ENCODE measurements at regions not wholly inside any gene's neighbourhood (a gene's known extent, or its start where the extent isn't known, plus 50 kb on each side); places are given as distances from the start of the nearest gene placed in this dataset.

GRCh38 chr1:40923511-40924020 lies 55.9 kb upstream of the CTPS1 start:
- FAIRE-seq, result no peak
- Histone ChIP-seq H4K91ac (replicated peaks; ENCODE audit: insufficient read length, low read length) (no peak overlapping the region), H2BK5ac (ENCODE audit: low read depth, low read length) (no peak overlapping the region), H4K8ac (ENCODE audit: extremely low read depth, insufficient read depth, low read length) (no peak overlapping the region), H2AFZ (ENCODE audit: low read length) (peak overlapping the region; percentile 79; the same call in 1 of the 2 replicates), H3K79me2 (ENCODE audit: control insufficient read depth in 1 of 2, insufficient read depth in 2 of 2, low read length in 2 of 2) (no peaks in the 10 kb centered on the region), H3K4me1 (replicated peaks in 1 of 4; ENCODE audit: control insufficient read depth in 3 of 4, insufficient read depth in 4 of 4, low read length in 3 of 4) (0 out of 7 replicates have a peak, but pooled peaks cover 0 to 5% (median 1%) of the 10 kb centered on the region in 4 experiments), H3K23me2 (ENCODE audit: low read depth, low read length) (no peaks in the 10 kb centered on the region), H3K18ac (ENCODE audit: extremely low read depth, low read length) (no peak overlapping the region), H3K14ac (ENCODE audit: insufficient read length) (no peak overlapping the region), H3K27me3 (replicated peaks in 1 of 4; ENCODE audit: control insufficient read depth in 3 of 4, extremely low read depth in 1 of 4, insufficient read depth in 3 of 4, low read length in 3 of 4) (no peaks in the 10 kb centered on the region), H3K56ac (replicated peaks; ENCODE audit: insufficient read length, low read depth, low read length) (no peak overlapping the region), H2BK120ac (replicated peaks; ENCODE audit: low read depth, low read length) (no peak overlapping the region), H2BK15ac (ENCODE audit: low read length) (no peak overlapping the region), H3K36me3 (ENCODE audit: control insufficient read depth in 2 of 4, insufficient read depth in 4 of 4, low read length in 3 of 4) (no peaks in the 10 kb centered on the region), H2BK20ac (ENCODE audit: low read length) (no peak overlapping the region), H3K4ac (replicated peaks; ENCODE audit: insufficient read length, low read depth, low read length) (no peak overlapping the region), H3K27ac (ENCODE audit: low read depth, low read length) (no peak overlapping the region), H3K9ac (replicated peaks in 1 of 4; ENCODE audit: extremely low read depth in 1 of 4, low read depth in 3 of 4, low read length in 3 of 4) (no peak overlapping the region), H3K23ac (ENCODE audit: insufficient read length) (no peak overlapping the region), H3K4me2 (ENCODE audit: insufficient read depth in 1 of 2, low read depth in 2 of 2, low read length in 2 of 2) (no peak overlapping the region), H3K79me1 (ENCODE audit: low read depth, low read length) (no peaks in the 10 kb centered on the region), H4K5ac (ENCODE audit: insufficient read length, low read depth, low read length) (no peak overlapping the region), H4K20me1 (replicated peaks in 1 of 2; ENCODE audit: control insufficient read depth in 1 of 2, insufficient read depth in 2 of 2, low read length in 2 of 2) (no peaks in the 10 kb centered on the region), H3K4me3 (ENCODE audit: extremely low read depth in 1 of 4, insufficient read depth in 2 of 4, low read depth in 3 of 4, low read length in 4 of 4) (no peak overlapping the region), H2BK12ac (ENCODE audit: low read depth, low read length) (no peak overlapping the region), H3K9me3 (ENCODE audit: insufficient read depth in 2 of 2, low read depth in 1 of 2, low read length in 1 of 2) (no peaks in the 10 kb centered on the region), H2AK5ac (ENCODE audit: low read depth, low read length) (no peak overlapping the region)
- CTCF ChIA-PET (ENCODE audit: partially characterized antibody), result interaction anchor here (0.6 to 17.5 kb wide), 12 partner anchors 9 to 95 kb away, joined by 3 to 275 read pairs (median 4); partner anchors contain the start of gene CITED4
- WGBS, 2 experiments (ENCODE audit: extremely low coverage in 1 of 2, insufficient coverage in 1 of 2, insufficient read length in 1 of 2, insufficient replicate concordance in 2 of 2, low coverage in 1 of 2, low lambda C conversion rate in 2 of 2, missing lambda C conversion rate in 1 of 2), result 72% methylated on average over 3 of the region's 3 CpGs; no CpG with 5 or more reads in 1 of the 2 experiments
- TF ChIP-seq SP2 (IDR thresholded peaks at IDR 0.05; ENCODE audit: low read length), result no peak
- no peak for TF ChIP-seq ASH2L (IDR thresholded peaks at IDR 0.05; ENCODE audit: low read length)
- no peak for TF ChIP-seq HDAC2 (IDR thresholded peaks at IDR 0.05; ENCODE audit: borderline replicate concordance in 1 of 2, low read depth in 2 of 2, low read length in 2 of 2)
- TF ChIP-seq TBP (IDR thresholded peaks at IDR 0.05; ENCODE audit: low read depth, low read length), result no peak
- TF ChIP-seq SIN3A (conservative IDR thresholded peaks at IDR 0.05 in 1 of 2, IDR thresholded peaks at IDR 0.05 in 1 of 2; ENCODE audit: low read depth in 1 of 2, low read length in 2 of 2), result no peak
- POLR2A ChIA-PET (ENCODE audit: partially characterized antibody), result interaction anchor here (1.2 to 1.4 kb wide), 2 partner anchors 9 to 62 kb away, joined by 3 to 5 read pairs; no protein-coding TSS in a partner anchor
- DNase-seq (ENCODE audit: low read depth in 1 of 2, low spot score in 2 of 2), result no peak

Measured in H1 (cell line).